Peyer's patch (tissue), 4 donors: ENCODE measurements at regions not wholly inside any gene's neighbourhood (a gene's known extent, or its start where the extent isn't known, plus 50 kb on each side); places are given as distances from the start of the nearest gene placed in this dataset.

Experiments
- CTCF ChIP-seq, 6 experiments: fragments of 450-650 bp in 4 of 6; fragments of 200-600 bp in 2 of 6; sonication (generic) in 1 of 6; IDR thresholded peaks; one replicate each; pipeline ENCODE4 v1.5.1; 2017 to 2019; ENCODE audit warnings: antibody characterized with exemption in 6 of 6, mild to moderate bottlenecking in 3 of 6, moderate library complexity in 1 of 6
- POLR2A ChIP-seq, 2 donors: fragments of 450-650 bp; IDR thresholded peaks; one replicate each; pipeline ENCODE4 v1.5.1; 2017; ENCODE audit warnings: antibody characterized with exemption in 2 of 2, mild to moderate bottlenecking in 2 of 2, moderate library complexity in 2 of 2

- TF ChIP-seq CTCF (IDR thresholded peaks at IDR 0.05) (peak in 1 of 6 experiments; percentile 10), POLR2A (IDR thresholded peaks at IDR 0.05) (no peak)
These were observed 199.1 kb upstream of the AHR start for GRCh38 chr7:17099083-17099973.
